CD4-positive, alpha-beta T cell treated with Interleukin-12 subunit alpha and Interleukin-12 subunit beta, for 1 hour (primary cell): ENCODE measurements at regions not wholly inside any gene's neighbourhood (a gene's known extent, or its start where the extent isn't known, plus 50 kb on each side); places are given as distances from the start of the nearest gene placed in this dataset.

Source experiments
- DNase-seq: peaks from one replicate; pipeline ENCODE4 v3.0.0-alpha.2; 2020

- no peak for DNase-seq
Measured at GRCh38 chr20:4600308-4601014, 85.8 kb upstream of the PRNP start.

- DNase-seq = no peak
Measured at GRCh38 chr20:4597215-4597614, 89.0 kb upstream of the PRNP start.

GRCh38 chr20:4593149-4593525, 93.1 kb upstream of the PRNP start:
- no peak for DNase-seq

- DNase-seq = peak; percentile 51
Measured at GRCh38 chr20:4592316-4593148, 93.7 kb upstream of the PRNP start.

- no peak for DNase-seq
Measured at GRCh38 chr20:4591975-4592315, 94.3 kb upstream of the PRNP start.

- DNase-seq = no peak
Measured at GRCh38 chr20:4585758-4586157, 100.5 kb upstream of the PRNP start.

- DNase-seq = no peak
Measured at GRCh38 chr20:4585104-4585753, 101.0 kb upstream of the PRNP start.

GRCh38 chr20:4584510-4584909, 101.7 kb upstream of the PRNP start:
- no peak for DNase-seq

- DNase-seq = no peak
Measured at GRCh38 chr20:4581838-4582237, 104.4 kb upstream of the PRNP start.

GRCh38 chr20:4578375-4578774, 107.9 kb upstream of the PRNP start:
- DNase-seq = no peak

- DNase-seq = no peak
Measured at GRCh38 chr20:4574356-4574690, 111.9 kb upstream of the PRNP start.

GRCh38 chr20:4573564-4574355, 112.5 kb upstream of the PRNP start:
- no peak for DNase-seq

- DNase-seq = no peak
Measured at GRCh38 chr20:4571759-4572531, 114.3 kb upstream of the PRNP start.

GRCh38 chr20:4569865-4570264, 116.4 kb upstream of the PRNP start:
- no peak for DNase-seq

- DNase-seq = no peak
Measured at GRCh38 chr20:4569092-4569491, 117.2 kb upstream of the PRNP start.

- no peak for DNase-seq
Measured at GRCh38 chr20:4568361-4568959, 117.8 kb upstream of the PRNP start.

GRCh38 chr20:4567170-4567569, 119.1 kb upstream of the PRNP start:
- DNase-seq = no peak

- no peak for DNase-seq
Measured at GRCh38 chr20:4563534-4563933, 122.7 kb upstream of the PRNP start.

- no peak for DNase-seq
Measured at GRCh38 chr20:4563031-4563430, 123.2 kb upstream of the PRNP start.

GRCh38 chr20:4560667-4561066, 125.6 kb upstream of the PRNP start:
- no peak for DNase-seq

- DNase-seq = no peak
Measured at GRCh38 chr20:4559906-4560305, 126.3 kb upstream of the PRNP start.

GRCh38 chr20:4559106-4559505, 127.2 kb upstream of the PRNP start:
- DNase-seq = no peak
